Right cardiac atrium (tissue), 5 donors: ENCODE measurements at regions not wholly inside any gene's neighbourhood (a gene's known extent, or its start where the extent isn't known, plus 50 kb on each side); places are given as distances from the start of the nearest gene placed in this dataset.

ENCODE experiments used
- ATAC-seq, 2 donors: fragments of 200-7000 bp; cut with Tn5 transposase; one replicate each; pipeline versions ENCODE4 v1.8.0 to v1.9.1; 2020; ENCODE audit warnings: moderate library complexity in 2 of 2, mild to moderate bottlenecking in 1 of 2
- DNase-seq, 3 donors: peaks; one replicate each; pipeline ENCODE4 v3.0.0-alpha.2; 2020
- H3K27ac ChIP-seq: one replicate; pipeline ENCODE4 v1.5.1; 2013; ENCODE audit warnings: mild to moderate bottlenecking, low read length, control low read depth, moderate library complexity
- H3K27me3 ChIP-seq: one replicate; pipeline ENCODE4 v1.6.1; 2013; ENCODE audit not compliant: control insufficient read depth, insufficient read depth
- H3K4me1 ChIP-seq: one replicate; pipeline ENCODE4 v1.6.1; 2013; ENCODE audit warnings: low read length; ENCODE audit not compliant: control insufficient read depth, insufficient read depth
- H3K4me3 ChIP-seq: one replicate; pipeline ENCODE4 v1.5.1; 2013; ENCODE audit warnings: low read length, control low read depth
- H3K9me3 ChIP-seq: one replicate; pipeline ENCODE4 v1.6.1; 2013; ENCODE audit warnings: low read length; ENCODE audit not compliant: control insufficient read depth
- WGBS: extraction: QIAGEN DNeasy Blood & Tissue Kit; methylation state at CpG from one replicate; pipeline ENCODE4 v1.1.7; 2013; 5-methylcytosine and 5-hydroxymethylcytosine counted together
- intact Hi-C, 4 donors: fragments of 100-400 bp; cut with DNase I; formaldehyde crosslinking; loops; one replicate each; pipeline versions ENCODE4 v1.11.0 to v1.14.0; 2022 to 2023
- donor health status: healthy with polysubstance abuse.
- donor health status: DM: no; HTN: yes; CAD: no.
- donor health status: DM: no; HTN: no; CAD: no.
- donor health status: DM: no; HTN: yes; CAD: no; lungs with severe emphysema.
- donor health status: DM: yes; HTN: yes; CAD: no.

- Histone ChIP-seq H3K4me3 (no peak overlapping the region), H3K27me3 (no peaks in the 10 kb centered on the region), H3K9me3 (no peaks in the 10 kb centered on the region), H3K27ac (no peak overlapping the region), H3K4me1 (no peaks in the 10 kb centered on the region)
- 91% methylated on average over 16 of the region's 16 CpGs for WGBS
- no peak for ATAC-seq
- DNase-seq: no peak
- intact Hi-C loops: no loop called here
Measured at GRCh38 chr2:451495-451894, 163.6 kb upstream of the ALKAL2 start.

GRCh38 chr2:449246-450067, 161.6 kb upstream of the ALKAL2 start:
- Histone ChIP-seq H3K4me3 (no peak overlapping the region), H3K27ac (no peak overlapping the region), H3K9me3 (no peaks in the 10 kb centered on the region), H3K27me3 (no peaks in the 10 kb centered on the region), H3K4me1 (no peaks in the 10 kb centered on the region)
- DNase-seq (no peak), ATAC-seq (no peak)
- WGBS: 58% methylated on average over 6 of the region's 6 CpGs
- intact Hi-C loops: no loop called here

- WGBS: 77% methylated on average over 14 of the region's 14 CpGs
- Histone ChIP-seq H3K4me3 (no peak overlapping the region), H3K27me3 (no peaks in the 10 kb centered on the region), H3K27ac (no peak overlapping the region), H3K4me1 (no peaks in the 10 kb centered on the region), H3K9me3 (no peaks in the 10 kb centered on the region)
- intact Hi-C loops: no loop called here
- DNase-seq (no peak), ATAC-seq (no peak)
Measured at GRCh38 chr2:447902-448665, 160.2 kb upstream of the ALKAL2 start.

GRCh38 chr2:446963-447530, 159.2 kb upstream of the ALKAL2 start:
- no peak overlapping the region for H3K27ac ChIP-seq
- DNase-seq: no peak
- intact Hi-C loops: no loop called here
- no peaks in the 10 kb centered on the region for H3K27me3 ChIP-seq
- no peak for ATAC-seq
- no peak overlapping the region for H3K4me3 ChIP-seq
- WGBS: 45% methylated on average over 10 of the region's 10 CpGs
- no peaks in the 10 kb centered on the region for H3K4me1 ChIP-seq
- H3K9me3 ChIP-seq: no peaks in the 10 kb centered on the region

- DNase-seq (no peak), ATAC-seq (no peak)
- intact Hi-C loops: no loop called here
- Histone ChIP-seq H3K4me1 (no peaks in the 10 kb centered on the region), H3K27me3 (no peaks in the 10 kb centered on the region), H3K9me3 (no peaks in the 10 kb centered on the region), H3K27ac (no peak overlapping the region), H3K4me3 (no peak overlapping the region)
- 34% methylated on average over 11 of the region's 11 CpGs for WGBS
Measured at GRCh38 chr2:446303-446874, 158.5 kb upstream of the ALKAL2 start.

GRCh38 chr2:445896-446295, 158.0 kb upstream of the ALKAL2 start:
- H3K27ac ChIP-seq: no peak overlapping the region
- ATAC-seq (no peak), DNase-seq (no peak)
- H3K4me1 ChIP-seq: no peaks in the 10 kb centered on the region
- WGBS: 75% methylated on average over 6 of the region's 6 CpGs
- H3K4me3 ChIP-seq: no peak overlapping the region
- no peaks in the 10 kb centered on the region for H3K27me3 ChIP-seq
- no peaks in the 10 kb centered on the region for H3K9me3 ChIP-seq
- intact Hi-C loops: no loop called here

- intact Hi-C loops: no loop called here
- Histone ChIP-seq H3K27ac (no peak overlapping the region), H3K4me3 (no peak overlapping the region), H3K9me3 (no peaks in the 10 kb centered on the region), H3K27me3 (no peaks in the 10 kb centered on the region), H3K4me1 (no peaks in the 10 kb centered on the region)
- ATAC-seq: peak in 1 of 2 donors; percentile 33
- DNase-seq: no peak
- 86% methylated on average over 39 of the region's 39 CpGs for WGBS
Measured at GRCh38 chr2:444937-445884, 157.3 kb upstream of the ALKAL2 start.

- Histone ChIP-seq H3K4me3 (no peak overlapping the region), H3K27ac (no peak overlapping the region), H3K9me3 (no peaks in the 10 kb centered on the region), H3K4me1 (no peaks in the 10 kb centered on the region), H3K27me3 (no peaks in the 10 kb centered on the region)
- 56% methylated on average over 6 of the region's 6 CpGs for WGBS
- ATAC-seq (no peak), DNase-seq (no peak)
- intact Hi-C loops: no loop called here
Measured at GRCh38 chr2:443741-444140, 155.8 kb upstream of the ALKAL2 start.

GRCh38 chr2:443216-443615, 155.3 kb upstream of the ALKAL2 start:
- 91% methylated on average over 19 of the region's 19 CpGs for WGBS
- Histone ChIP-seq H3K9me3 (no peaks in the 10 kb centered on the region), H3K27ac (no peak overlapping the region), H3K4me1 (no peaks in the 10 kb centered on the region), H3K4me3 (no peak overlapping the region), H3K27me3 (no peaks in the 10 kb centered on the region)
- DNase-seq: no peak
- no peak for ATAC-seq
- intact Hi-C loops: no loop called here

GRCh38 chr2:441258-442022, 153.5 kb upstream of the ALKAL2 start:
- ATAC-seq (no peak), DNase-seq (no peak)
- intact Hi-C loops: no loop called here
- WGBS: 81% methylated on average over 16 of the region's 16 CpGs
- no peak overlapping the region for H3K27ac ChIP-seq
- no peak overlapping the region for H3K4me3 ChIP-seq
- H3K27me3 ChIP-seq: no peaks in the 10 kb centered on the region
- no peaks in the 10 kb centered on the region for H3K9me3 ChIP-seq
- H3K4me1 ChIP-seq: no peaks in the 10 kb centered on the region
